Progenitor cell of endocrine pancreas (in vitro differentiated cells): ENCODE measurements at regions not wholly inside any gene's neighbourhood (a gene's known extent, or its start where the extent isn't known, plus 50 kb on each side); places are given as distances from the start of the nearest gene placed in this dataset.

Experiments used
- DNase-seq: peaks from one replicate; pipeline ENCODE4 v3.0.0; 2021; ENCODE audit warnings: low spot score; ENCODE audit not compliant: unreplicated experiment
- H3K27ac Mint-ChIP-seq: 2 replicates; pipeline ENCODE4 v1.8.0; 2021; ENCODE audit warnings: mild to moderate bottlenecking, moderate library complexity, mixed read lengths
- H3K27me3 Mint-ChIP-seq: 2 replicates; pipeline ENCODE4 v1.8.0; 2021; ENCODE audit warnings: mixed read lengths
- H3K36me3 Mint-ChIP-seq: 2 replicates; pipeline ENCODE4 v1.8.0; 2022; ENCODE audit warnings: mixed read lengths; ENCODE audit not compliant: insufficient read depth
- H3K4me1 Mint-ChIP-seq: 2 replicates; pipeline ENCODE4 v1.8.0; 2021; ENCODE audit warnings: low read depth, mixed read lengths
- H3K4me3 Mint-ChIP-seq: 2 replicates; pipeline ENCODE4 v1.8.0; 2021; ENCODE audit warnings: low read depth, mild to moderate bottlenecking, moderate library complexity, mixed read lengths
- H3K9me3 Mint-ChIP-seq: 2 replicates; pipeline ENCODE4 v1.8.0; 2021; ENCODE audit warnings: low read depth, mixed read lengths
- CTCF ChIP-seq: fragments of 200-600 bp; sonication (generic); IDR thresholded peaks from one replicate; pipeline ENCODE4 v1.5.0; 2021; ENCODE audit warnings: antibody characterized with exemption, mild to moderate bottlenecking; ENCODE audit not compliant: unreplicated experiment

GRCh38 chr1:55980582-55980981, 598.8 kb downstream of the PLPP3 start:
- no peak overlapping the region for H3K27ac Mint-ChIP-seq
- H3K4me3 Mint-ChIP-seq = no peak overlapping the region
- peaks cover 3% of the 10 kb centered on the region for H3K27me3 Mint-ChIP-seq
- H3K4me1 Mint-ChIP-seq = no peaks in the 10 kb centered on the region
- no peaks in the 10 kb centered on the region for H3K36me3 Mint-ChIP-seq
- no peak for DNase-seq
- TF ChIP-seq CTCF = no peak
- H3K9me3 Mint-ChIP-seq = no peaks in the 10 kb centered on the region

- DNase-seq = no peak
- Mint-ChIP-seq H3K27ac (no peak overlapping the region), H3K4me1 (no peaks in the 10 kb centered on the region), H3K4me3 (no peak overlapping the region), H3K9me3 (peaks cover 3% of the 10 kb centered on the region), H3K36me3 (no peaks in the 10 kb centered on the region), H3K27me3 (peaks cover 5% of the 10 kb centered on the region)
- TF ChIP-seq CTCF = no peak
Observed at GRCh38 chr1:55974714-55975441, 604.5 kb downstream of the PLPP3 start.

- H3K4me1 Mint-ChIP-seq = no peaks in the 10 kb centered on the region
- no peak for DNase-seq
- no peaks in the 10 kb centered on the region for H3K36me3 Mint-ChIP-seq
- no peak overlapping the region for H3K27ac Mint-ChIP-seq
- peaks cover 10% of the 10 kb centered on the region for H3K9me3 Mint-ChIP-seq
- H3K27me3 Mint-ChIP-seq = peaks cover 2% of the 10 kb centered on the region
- no peak overlapping the region for H3K4me3 Mint-ChIP-seq
- TF ChIP-seq CTCF = no peak
Observed at GRCh38 chr1:55970526-55971110, 608.7 kb downstream of the PLPP3 start.

GRCh38 chr1:55969322-55969721, 610.0 kb downstream of the PLPP3 start:
- Mint-ChIP-seq H3K27me3 (peaks cover 2% of the 10 kb centered on the region), H3K36me3 (no peaks in the 10 kb centered on the region), H3K4me1 (no peaks in the 10 kb centered on the region), H3K27ac (no peak overlapping the region), H3K9me3 (peaks cover 10% of the 10 kb centered on the region), H3K4me3 (no peak overlapping the region)
- no peak for DNase-seq
- TF ChIP-seq CTCF = no peak

- H3K4me1 Mint-ChIP-seq = no peaks in the 10 kb centered on the region
- no peak overlapping the region for H3K4me3 Mint-ChIP-seq
- no peak overlapping the region for H3K27ac Mint-ChIP-seq
- TF ChIP-seq CTCF = no peak
- no peaks in the 10 kb centered on the region for H3K36me3 Mint-ChIP-seq
- peaks cover 2% of the 10 kb centered on the region for H3K27me3 Mint-ChIP-seq
- DNase-seq = no peak
- H3K9me3 Mint-ChIP-seq = peaks cover 10% of the 10 kb centered on the region
Observed at GRCh38 chr1:55968661-55969060, 610.7 kb downstream of the PLPP3 start.
